Fibroblast of the conjunctiva (primary cell): ENCODE measurements at regions not wholly inside any gene's neighbourhood (a gene's known extent, or its start where the extent isn't known, plus 50 kb on each side); places are given as distances from the start of the nearest gene placed in this dataset.
"Not testable (repeated sequence)": the region's sequence is repeated elsewhere in the genome, so short reads cannot be mapped to it uniquely, and the experiment has no call there.

ENCODE experiments used
- DNase-seq: peaks from one replicate; pipeline ENCODE4 v3.0.0-alpha.2; 2010; ENCODE audit warnings: low read depth

GRCh38 chr12:40431169-40431568 is 206.4 kb downstream of the LRRK2 start:
- DNase-seq: no peak

DNA sequence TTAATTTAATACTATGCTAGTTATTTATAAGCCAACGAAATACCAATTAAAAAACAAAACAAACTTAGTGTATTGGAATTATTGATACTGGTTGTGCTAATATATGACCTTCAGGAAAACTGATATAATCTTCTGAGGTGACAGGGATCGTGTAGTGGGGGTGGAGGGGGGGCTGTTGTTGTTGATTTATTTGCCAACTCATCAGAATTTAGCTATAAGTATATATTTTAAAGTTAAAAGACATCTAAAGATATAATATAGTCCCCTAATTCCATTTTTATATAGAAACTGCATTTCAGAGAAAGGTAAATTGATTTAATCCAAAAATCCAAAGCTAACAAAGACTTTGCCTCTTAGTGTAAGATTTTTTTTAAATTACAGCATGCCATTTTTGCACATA is 210.5 kb downstream of the LRRK2 start:
- no peak for DNase-seq

GRCh38 chr12:40435951-40436350 is 211.2 kb downstream of the LRRK2 start:
- no peak for DNase-seq

GRCh38 chr12:40436564-40436963 is 211.8 kb downstream of the LRRK2 start:
- DNase-seq: no peak

GRCh38 chr12:40439771-40440492 is 215.1 kb downstream of the LRRK2 start:
- no peak for DNase-seq

GRCh38 chr12:40444174-40444573 is 219.4 kb downstream of the LRRK2 start:
- no peak for DNase-seq

GRCh38 chr12:40446385-40446784 is 221.6 kb downstream of the LRRK2 start:
- DNase-seq: no peak

DNA sequence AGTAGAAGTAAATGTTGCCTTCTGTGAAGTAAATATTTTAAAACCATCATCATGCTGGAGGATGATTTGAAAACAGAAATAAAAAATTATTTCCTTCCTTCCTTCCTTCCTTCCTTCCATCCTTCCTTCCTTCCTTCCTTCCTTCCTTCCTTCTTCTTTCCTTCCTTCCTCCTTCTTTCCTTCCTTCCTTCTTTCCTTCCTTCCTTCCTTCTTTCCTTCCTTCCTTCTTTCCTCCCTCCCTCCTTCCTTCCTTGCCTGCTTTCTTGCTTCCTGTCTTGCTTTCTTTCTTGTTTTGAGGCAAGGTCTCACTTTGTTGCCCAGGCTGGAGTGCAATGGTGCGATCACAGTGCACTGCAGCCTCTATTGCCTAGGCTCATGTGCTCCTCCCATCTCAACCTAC is 223.7 kb downstream of the LRRK2 start:
- DNase-seq: not testable (repeated sequence)

GRCh38 chr12:40451661-40452060 is 226.9 kb downstream of the LRRK2 start:
- DNase-seq: no peak

DNA sequence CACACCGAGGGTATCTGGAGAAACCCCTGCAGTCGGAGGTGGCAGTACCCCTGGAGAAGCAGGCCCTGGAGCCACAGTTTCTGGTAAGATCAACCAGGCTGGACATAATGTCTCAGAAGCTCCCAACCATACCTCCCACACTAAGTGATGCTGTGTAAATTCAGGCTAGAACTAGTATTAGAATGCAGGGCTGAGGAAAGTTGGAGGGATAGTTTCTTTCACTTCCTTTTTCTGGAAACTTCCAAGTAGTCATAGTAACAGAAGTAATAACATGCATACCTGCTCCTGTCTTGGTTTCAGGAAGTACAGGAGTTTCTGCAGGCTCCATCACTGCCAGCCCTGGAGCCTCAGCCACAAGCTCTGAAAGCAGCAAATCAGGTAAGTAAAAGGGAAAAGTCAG is 228.1 kb upstream of the CNTN1 start:
- no peak for DNase-seq

DNA sequence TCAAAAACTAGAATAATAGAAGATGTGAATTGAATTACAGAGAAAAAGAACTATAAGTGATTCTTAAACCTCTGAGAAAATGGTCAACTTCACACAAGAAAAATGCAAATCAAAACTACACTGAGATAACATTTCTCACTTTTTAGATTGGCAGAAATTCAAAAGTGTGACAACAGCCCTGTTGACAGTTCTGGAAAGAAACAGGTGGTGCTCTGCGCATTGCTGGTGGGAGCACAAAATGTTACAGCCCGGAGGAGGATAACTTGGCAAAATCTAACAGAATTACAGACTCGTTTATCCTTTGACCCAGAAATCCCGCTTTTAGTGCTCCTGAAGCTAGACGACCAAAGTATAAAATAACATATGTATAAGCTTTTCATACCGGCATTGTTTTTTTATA is 222.5 kb upstream of the CNTN1 start:
- no peak for DNase-seq

GRCh38 chr12:40473962-40474361 is 218.3 kb upstream of the CNTN1 start:
- no peak for DNase-seq

DNA sequence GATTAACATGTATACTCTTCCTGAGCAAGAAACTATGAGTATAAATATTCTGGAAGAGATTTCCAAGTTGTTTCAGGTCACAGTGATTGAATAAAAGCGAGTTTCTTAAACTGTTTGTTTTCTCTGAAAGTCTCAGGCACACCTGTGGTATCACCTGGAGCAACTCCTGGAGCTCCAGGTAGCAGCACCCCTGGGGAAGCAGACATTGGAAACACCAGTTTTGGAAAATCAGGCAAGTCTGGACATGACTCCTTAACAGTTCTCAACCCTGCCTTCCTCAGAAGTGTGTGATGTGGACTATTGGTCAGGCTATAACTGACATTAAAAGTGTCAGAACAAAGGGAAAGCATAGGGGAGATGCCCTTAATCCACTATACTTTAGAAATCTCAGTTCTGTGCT is 217.6 kb upstream of the CNTN1 start:
- no peak for DNase-seq

DNA sequence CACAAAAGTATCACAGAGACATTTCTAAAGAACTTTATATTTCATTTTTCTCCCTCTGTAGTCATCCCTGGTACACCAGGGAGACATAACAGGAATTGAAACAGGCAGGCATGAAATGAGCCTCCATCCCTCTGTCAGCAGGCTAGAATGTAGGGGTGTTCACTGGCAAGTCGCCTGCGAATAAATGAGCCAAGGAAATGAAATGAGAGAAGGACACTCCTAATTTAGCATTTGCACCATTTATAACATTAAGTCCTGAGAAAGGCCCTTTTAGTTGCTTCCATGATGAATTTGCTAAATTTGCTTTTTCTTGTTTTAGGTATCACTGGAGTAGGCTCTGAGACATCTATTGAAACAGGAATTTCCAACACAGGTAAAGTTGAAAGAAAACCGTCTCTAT is 192.4 kb upstream of the CNTN1 start:
- DNase-seq: no peak

DNA sequence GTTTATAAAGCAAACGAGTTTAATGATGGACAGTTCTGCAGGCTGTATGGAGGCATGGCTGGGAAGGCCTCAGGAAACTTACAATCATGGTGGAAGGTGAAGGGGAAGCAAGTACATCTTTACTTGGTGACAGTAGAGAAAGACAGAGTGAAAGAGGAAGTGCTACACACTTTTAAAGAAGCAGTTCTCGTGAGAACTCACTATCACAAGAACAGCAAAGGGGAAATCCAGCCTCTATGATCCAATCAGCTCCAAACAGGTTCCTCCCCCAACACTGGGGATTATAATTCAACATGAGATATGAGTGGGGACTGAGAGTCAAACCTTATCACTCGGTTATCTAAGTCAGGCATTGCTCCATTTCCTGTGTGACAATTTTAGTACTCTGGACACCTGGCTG is 189.9 kb upstream of the CNTN1 start:
- DNase-seq: no peak

GRCh38 chr12:40505327-40505726 is 186.9 kb upstream of the CNTN1 start:
- no peak for DNase-seq

DNA sequence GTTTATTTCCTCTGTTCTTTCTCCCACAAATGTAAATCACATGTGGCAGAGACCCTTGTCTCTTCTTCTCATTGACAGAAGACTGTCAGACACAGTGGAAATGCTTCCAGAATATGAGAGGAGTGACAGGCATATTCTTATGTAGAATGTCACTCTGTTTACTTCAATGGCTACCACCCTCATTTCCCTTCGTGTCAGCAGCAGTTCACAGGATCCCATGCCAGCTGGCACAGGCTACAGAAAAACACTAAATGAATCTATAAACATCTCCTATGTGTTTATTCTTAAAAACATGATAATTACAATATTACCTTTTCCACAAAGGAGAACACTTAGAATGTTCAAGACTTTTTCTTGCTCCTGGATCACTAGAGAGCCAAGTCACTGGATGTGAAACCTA is 183.8 kb upstream of the CNTN1 start:
- no peak for DNase-seq

DNA sequence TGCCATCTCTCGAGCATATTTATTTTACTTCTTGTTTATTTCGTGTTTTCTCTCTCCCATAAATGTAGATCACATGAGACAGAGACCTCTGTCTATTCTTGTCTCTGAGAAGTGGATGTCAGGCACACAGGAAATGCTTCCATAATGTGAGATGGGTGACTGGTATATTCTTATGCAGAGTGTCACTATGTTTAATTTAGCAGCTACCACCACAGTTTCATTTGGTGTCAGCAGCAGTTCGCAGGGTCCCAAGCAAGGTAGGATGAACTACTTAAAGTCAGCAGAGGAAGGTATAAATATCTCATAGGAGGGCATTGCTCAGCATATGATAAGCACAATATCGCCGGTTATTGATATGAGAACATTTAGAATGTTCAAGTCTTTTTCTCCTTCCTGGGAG is 180.9 kb upstream of the CNTN1 start:
- DNase-seq: no peak

GRCh38 chr12:40515041-40515816 is 177.0 kb upstream of the CNTN1 start:
- no peak for DNase-seq

GRCh38 chr12:40522837-40523236 is 169.4 kb upstream of the CNTN1 start:
- DNase-seq: no peak

DNA sequence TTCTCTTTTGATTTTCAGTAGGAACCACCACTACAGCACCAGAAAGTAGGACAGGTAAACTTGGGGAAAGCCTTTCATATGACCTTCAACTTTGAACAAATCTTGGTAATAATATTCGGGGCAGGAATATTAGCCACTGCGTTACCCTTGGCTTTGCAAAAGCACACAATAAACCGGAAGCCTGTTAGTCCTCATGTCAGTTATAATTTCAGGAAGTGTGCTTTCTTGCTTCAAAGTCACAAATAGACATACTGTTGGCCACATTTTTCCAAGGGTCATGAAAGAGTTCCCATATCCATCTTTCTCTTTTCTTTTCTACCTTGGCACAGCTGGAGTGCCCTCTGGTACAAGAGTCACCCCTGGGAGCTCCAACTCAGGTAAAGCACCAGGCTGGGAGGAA is 167.2 kb upstream of the CNTN1 start:
- DNase-seq: no peak

- no peak for DNase-seq
Measured at GRCh38 chr12:40534828-40535227, 157.4 kb upstream of the CNTN1 start.

DNA sequence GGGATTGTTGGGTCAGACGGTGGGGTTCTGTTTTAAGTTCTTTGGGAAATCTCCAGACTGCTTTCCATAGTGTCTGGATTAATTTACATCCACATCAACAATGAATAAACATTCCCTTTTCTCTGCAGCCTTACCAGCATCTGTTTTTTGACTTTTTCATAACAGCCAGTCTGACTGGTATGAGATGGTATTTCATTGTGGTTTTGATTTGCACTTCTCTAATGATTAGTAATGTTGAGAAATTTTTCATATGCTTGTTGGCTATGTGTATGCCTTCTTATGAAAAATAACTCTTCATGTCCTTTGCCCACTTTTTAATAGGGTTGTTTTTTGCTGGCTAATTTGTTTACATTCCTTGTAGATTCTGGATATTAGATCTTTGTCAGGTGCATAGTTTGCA is 140.8 kb upstream of the CNTN1 start:
- no peak for DNase-seq

DNA sequence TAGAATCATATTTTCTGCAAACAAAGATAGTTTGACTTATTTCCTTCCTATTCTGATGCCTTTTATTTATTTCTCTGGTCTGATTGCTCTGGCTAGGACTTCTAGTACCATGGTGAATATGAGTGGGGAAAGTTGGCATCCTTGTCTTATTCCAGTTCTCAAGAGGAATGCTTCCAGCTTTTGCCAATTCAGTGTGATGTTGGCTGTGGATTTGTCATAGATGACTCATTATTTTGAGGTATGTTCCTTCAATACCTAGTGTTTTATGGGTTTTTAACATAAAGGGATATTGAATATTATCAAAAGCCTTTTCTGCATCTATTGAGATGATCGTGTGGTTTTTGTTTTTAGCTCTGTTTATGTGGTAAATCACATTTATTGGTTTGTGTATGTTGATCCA is 139.4 kb upstream of the CNTN1 start:
- no peak for DNase-seq
